GM19455 (cell line): ENCODE measurements at regions not wholly inside any gene's neighbourhood (a gene's known extent, or its start where the extent isn't known, plus 50 kb on each side); places are given as distances from the start of the nearest gene placed in this dataset.
"Not testable (repeated sequence)": the region's sequence is repeated elsewhere in the genome, so short reads cannot be mapped to it uniquely, and the experiment has no call there.

ENCODE experiments used
- ATAC-seq: cut with Tn5 transposase; IDR thresholded peaks from one replicate; pipeline ENCODE4 v1.9.1; 2021; ENCODE audit not compliant: unreplicated experiment

DNA sequence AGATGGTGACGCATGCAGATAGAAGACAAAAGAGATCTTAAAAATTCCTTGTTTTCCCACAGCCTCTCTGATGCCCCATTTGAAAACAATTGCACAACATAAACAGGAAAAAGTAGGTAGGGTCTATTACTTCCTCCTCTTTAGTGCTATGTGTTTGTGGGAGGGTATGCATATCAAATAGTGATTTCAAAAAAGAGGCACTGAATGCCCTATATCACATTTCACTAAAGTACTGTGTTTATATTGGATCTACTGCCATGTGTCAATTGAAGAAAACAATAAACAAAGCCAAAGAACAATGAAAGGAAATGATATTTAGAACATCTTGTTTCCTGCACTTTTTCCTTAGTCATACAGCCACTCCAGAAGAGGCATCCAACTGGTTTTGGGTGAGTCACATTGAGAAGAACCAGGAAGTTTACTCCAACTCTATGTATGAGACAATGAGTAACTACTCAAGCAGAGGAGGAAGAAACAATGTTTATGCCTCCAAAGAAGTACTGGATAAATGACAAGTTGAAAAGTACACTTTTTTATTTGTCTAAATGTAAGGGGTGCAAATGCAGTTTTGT is 583.6 kb downstream of the FBXO15 start:
- no peak for ATAC-seq

DNA sequence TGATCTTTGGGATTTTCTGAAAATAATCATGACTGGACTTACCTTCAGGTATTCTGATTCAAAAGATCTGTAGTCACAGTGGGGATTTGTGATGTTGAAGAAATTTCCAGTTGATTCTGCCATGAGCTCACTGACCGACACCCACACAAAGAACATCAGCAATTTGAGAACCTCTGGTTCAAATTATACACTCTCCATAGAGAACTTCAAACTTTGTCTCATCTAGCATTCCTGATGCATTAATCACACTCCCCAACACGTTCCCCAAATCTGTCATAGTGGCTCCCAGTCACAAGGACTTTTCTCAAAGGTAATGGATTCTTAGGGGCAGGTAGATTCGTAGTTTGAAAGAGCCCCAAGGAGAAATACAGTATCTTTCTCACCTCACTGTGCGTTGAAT is 584.3 kb downstream of the FBXO15 start:
- no peak for ATAC-seq

DNA sequence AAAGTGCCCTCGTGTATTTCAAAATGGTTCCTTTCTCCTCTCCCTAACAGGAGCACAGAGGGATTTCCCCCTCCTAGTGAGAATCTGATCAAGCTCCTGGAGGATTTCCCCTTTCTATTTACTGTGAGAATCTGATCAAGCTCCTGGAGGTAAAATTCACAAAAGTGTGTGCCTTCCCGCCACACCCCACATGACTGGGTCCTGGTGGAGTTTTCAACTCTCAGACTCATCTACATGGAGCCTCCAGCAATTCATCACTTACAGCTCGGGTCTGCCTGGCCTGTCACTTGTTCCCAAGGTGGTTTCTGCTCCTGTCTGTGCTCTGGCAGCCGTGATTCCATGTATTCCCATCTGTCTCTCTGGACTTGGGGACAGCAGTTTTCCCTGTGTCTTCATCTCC is 590.7 kb downstream of the FBXO15 start:
- ATAC-seq, result no peak

DNA sequence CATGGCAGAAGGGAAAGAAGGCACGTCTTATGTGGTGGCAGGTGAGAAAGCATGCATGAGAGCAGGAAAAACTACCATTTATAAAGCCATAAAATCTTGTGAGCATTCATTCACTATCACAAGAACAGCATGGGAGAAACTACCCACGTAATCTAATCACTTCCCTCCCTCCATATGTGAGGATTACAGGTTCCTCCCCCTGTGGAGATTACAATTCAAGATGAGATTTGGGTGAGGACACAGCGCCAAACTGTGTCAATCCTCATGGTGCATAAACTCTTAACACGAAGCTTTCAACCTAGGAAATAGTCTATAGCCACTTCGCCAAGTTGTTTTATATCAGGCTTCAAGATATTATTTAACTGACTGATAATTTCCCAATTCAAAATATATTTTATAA is 595.5 kb downstream of the FBXO15 start:
- no peak for ATAC-seq

DNA sequence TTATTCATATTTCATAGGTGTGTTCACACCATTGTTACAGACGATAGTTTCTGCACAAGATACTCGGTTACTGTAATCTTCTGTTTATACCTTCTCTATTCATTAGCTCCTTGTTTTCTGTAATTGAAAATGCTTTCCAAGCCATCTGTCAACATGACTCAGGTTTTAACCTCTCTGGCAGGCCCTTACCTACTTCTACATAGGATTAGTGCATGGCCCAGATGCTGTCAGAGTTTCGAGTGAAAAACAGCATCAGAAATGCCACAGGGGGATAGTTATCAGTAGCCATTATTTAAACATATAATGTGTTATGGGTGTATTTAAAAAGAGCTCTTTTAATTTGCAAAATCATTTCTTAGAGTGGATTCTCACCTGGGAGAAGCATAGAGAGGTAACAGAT is 596.4 kb downstream of the FBXO15 start:
- ATAC-seq, result no peak

DNA sequence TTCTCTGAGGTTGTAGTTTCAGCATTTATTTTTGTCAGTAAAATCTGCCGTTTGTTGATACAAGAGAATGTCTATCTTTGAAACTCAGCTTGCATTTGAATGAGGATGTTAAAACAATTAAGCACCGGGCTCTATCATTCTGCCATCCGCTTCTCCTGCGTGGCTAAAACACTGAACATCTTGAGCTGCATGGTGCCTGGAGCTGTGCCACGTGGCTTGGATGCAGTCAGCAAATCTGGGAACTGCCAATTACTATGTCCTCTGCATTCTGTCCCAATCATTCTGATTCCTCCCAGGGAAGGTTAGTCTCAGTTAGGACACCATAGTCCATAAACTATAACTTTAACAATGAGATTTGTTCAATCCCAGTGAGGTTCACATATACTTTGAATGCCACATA is 598.4 kb downstream of the FBXO15 start:
- no peak for ATAC-seq

DNA sequence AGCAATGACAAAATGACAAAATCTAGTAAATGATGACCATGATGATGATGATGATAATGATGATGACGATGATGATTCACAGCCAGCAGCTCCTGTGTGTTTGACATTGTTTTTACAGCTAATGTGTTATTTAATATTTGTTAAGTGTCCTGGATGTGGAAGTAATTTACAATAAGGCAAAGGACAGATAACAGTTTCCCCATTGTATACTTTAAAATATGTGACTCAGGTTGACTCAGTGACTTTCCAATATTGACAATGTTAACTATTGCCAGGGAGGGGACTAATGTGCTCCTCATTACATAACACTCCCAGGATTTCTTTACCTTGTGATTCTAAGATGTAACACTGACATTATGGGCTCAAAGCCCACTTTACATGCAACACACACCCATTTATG is 602.2 kb downstream of the FBXO15 start:
- no peak for ATAC-seq

DNA sequence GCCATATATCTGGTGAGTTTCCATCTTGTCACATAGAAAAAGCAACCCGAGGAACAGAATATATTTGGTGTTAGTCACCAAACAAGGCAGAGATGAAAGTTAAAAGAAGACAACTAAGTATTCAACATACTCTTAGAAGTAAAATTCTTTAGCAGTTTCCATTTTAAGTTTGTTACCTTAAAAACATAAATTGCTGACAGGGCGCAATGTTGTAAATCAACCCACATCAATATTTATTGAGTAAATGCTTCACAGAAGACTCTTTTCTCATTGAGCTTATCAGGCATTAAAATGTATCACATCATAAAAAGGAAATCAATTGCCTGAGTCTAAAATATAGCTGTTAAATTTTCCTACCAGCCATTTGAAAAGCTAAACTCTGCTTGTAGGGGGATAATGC is 603.0 kb downstream of the FBXO15 start:
- no peak for ATAC-seq

DNA sequence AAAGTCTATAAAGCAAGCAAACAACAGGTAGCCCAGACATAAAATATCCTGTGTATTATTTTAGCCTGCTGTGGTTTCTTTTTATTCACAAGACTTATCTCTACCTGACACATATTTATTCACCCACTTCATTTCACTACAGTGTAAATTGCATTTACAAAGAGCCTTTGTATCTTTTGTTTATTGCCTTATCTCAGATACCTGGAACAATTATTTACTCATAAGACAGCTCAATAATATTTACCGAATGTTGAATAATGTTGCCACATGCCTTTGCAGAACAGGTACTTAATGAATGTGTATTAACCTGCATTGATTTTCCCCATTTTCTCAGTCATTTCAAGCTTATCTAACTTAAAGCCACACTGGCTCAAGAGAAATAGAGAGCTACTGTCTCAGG is 603.6 kb downstream of the FBXO15 start:
- no peak for ATAC-seq

DNA sequence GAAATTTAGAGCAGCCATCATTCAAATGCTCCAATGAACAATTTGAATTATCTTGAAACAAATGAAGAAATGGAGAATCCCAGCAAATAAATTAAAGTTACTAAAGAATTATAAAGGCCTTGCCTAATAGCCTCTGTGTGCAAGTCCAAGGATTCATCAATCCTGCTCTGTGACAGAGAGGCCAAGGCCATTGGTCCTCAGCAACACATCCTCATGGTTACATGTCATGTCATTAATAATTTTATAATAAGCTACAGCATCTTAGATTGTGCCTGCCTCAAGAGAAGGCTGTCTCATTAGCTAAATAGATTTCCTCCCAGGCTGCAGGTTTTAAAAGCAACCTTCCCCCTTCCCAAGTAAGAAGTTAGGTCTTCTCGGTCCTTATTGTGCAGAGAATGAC is 611.6 kb downstream of the FBXO15 start:
- ATAC-seq, result no peak

DNA sequence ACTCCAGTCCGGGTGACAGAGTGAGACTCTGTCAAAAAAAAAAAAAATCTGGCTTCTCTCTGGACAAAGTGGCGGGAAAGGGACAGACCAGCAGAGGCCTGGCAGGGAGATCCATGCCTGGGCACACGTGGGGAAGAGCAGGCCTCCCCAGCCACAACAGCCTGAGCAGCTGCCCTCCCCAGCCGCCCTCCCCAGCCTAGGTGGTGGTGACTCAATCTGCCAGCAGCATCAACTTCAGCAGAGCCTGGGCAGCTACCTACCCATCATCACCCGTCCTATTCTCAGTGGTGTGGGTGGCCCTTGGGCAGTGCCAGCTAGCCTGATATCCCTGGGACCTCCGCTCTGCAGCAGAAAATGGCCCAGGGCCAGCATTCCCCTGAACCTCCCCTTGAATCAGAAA is 612.4 kb downstream of the FBXO15 start:
- no peak for ATAC-seq

DNA sequence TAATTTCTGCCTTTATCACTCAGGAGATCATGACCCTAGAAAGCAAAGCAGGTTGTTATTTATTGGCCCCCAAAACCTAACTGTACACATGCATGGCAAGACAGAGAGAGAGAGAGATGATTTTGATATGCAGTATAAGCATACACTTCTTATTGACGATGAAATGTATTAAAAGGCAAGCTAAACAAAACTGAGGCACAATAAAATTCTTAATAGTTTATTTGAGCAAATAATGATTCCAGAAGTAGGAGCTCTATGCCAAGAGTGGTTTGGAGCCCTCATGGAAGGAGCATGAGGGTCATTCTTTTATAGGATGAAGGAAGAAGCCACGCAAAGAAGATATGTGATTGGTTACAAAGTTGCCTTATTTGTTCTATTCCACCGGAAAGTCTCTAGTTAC is 616.0 kb downstream of the FBXO15 start:
- ATAC-seq, result no peak

DNA sequence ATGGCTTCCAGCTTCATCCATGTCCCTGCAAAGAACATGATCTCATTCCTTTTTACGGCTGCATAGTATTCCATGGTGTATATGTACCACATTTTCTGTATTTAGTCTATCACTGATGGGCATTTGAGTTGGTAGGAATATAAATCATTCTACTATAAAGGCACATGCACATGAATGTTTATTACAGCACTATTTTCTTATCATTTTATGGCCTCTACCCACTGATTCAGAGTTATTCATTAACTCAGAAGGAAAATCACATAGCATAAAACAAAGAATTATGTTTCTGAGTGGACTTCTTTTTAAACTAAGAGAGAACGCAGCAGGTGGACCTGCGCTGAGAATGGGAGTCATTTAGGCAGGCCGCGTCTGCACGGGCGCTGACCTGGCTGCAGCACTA is 619.6 kb downstream of the FBXO15 start:
- ATAC-seq, result no peak

DNA sequence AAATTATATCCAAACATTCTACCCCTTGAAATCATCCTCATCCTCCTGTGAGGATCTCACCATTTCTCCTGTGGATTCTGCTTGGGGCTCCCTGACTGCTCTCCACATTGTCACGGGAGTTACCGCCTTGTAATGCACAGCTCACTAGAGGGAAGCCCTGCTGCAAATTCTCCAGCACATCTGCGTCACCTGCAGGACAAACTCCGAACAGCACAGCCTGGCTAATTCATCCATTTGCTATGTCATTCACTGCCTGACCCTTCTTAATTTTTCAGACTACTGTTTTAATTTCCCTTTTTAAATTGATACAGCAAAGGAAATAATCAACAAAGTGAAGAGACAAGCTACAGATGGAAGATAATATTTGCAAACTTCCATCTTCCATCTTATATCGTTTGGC is 627.4 kb downstream of the FBXO15 start:
- no peak for ATAC-seq

DNA sequence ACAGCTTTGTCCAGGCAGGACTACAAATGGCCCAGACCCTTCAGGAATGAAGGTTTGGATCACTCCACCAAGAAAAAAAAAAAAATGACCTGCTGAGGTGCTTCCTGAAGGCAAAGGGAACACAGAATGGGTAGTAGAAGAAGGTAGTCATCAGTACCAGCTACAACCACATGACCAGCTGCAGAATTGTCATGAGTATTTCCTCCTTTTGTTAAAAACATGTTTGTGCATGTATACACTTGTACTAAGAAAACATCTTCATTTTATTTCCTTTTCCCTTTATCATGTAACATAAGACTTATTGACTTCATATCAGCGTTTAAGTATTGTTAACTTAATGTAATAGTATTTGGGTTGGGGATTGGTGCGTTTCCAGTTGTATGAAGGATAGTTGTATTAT is 631.6 kb downstream of the FBXO15 start:
- ATAC-seq, result not testable (repeated sequence)

DNA sequence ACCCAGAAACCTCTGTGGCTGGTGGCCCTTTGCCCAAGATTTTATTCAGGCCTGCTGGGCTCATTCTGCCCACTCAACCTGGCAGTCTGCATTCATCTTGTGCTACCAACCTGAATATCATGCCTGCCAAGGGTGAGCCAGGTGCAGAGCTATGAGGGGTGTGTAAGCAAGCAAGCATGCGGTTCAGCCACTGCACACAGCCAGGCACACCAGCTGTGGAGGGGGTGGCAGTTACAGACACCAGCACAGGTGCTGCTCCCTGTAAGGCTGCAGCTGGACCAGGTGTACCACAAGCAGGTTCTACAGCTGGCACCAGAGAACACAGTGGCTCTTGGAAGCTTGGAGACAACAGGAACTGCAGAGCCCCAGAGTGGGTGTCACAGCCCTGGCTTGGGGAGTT is 633.2 kb downstream of the FBXO15 start:
- no peak for ATAC-seq

DNA sequence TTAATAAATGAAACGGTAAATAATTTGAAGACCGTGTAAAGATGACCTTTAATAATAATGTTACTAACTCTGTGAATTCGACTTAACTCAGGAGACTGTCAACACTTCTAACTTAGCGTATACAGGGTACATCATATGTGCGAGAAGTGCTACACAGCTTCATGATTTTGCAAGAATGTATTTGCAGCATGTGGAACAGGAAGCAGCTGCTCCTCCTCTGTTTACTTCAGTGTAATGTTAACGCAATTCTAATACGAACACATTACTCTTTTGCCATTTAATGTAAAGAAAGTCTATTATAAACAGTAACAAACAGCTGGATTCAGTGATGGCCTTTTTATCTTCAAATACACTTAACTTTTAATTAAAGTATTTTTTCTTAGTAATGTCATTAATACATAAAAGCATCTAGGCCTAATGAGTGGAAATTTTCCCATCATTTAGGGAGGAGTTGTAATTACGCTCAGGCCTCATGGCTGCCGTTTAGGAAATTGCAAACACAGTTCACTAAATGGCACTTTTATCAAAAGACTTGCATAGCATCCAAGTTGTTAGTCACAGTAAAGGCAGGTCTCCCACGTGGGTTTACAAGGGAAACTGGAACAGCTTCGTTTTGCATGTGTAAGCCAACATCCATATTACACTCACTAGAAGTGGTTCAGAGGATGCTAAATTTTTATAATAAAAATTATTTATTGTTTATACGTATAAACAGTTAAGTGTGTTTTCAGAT is 635.7 kb downstream of the FBXO15 start:
- ATAC-seq, result no peak

DNA sequence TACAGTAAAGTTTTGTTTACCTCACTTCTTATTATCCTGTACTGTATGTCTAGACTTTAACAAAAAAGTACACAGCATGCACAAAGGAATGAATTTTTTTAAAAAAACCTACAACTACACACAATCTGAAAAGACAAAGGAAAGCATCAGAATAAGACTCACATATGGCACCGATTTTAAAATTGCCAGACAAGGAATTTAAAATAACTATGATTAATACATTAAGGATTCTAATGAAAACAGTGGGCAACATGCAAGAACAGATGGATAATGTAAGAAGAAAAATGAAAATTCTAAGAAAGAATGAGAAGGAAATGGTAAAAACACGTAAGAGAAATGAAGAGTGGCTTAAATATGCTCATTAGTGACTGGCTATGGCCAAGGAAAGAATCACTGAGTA is 638.2 kb downstream of the FBXO15 start:
- ATAC-seq, result no peak

DNA sequence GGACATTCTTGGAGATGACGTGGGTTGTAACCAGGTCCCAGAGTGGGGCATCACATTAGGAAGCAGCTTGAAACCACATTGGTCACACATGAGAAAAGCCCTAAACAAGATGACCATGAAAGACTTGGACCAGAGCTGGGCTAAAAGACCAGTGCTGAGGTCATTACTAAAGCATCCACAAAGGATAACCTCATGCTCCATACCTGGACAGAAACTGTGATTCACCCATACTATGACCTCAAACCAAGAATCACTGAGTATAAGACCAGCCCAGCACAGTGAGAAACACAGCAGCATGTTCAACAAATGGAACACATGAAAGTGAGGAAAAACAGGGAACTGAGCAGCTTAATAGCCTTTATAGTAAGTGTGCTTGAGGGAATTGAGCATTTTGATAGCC is 635.5 kb upstream of the NETO1 start:
- ATAC-seq, result no peak

DNA sequence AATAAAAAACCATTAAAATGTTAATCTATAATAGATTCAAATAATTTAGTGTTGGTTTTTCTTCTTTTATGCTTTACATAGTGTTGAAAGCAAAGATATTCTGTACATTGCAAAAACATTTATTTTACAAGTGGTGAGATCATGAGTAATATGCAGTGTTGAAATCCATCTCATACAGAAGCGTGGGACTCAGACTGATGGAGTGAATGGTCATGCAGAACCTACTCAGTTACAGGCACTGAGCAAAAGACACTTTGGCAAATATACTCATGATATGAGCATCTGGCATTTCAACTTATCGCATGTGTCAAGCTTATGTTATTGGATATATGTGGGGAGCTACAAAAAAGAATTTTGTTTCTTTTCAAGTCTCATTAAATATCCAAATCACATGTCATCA is 620.2 kb upstream of the NETO1 start:
- no peak for ATAC-seq

DNA sequence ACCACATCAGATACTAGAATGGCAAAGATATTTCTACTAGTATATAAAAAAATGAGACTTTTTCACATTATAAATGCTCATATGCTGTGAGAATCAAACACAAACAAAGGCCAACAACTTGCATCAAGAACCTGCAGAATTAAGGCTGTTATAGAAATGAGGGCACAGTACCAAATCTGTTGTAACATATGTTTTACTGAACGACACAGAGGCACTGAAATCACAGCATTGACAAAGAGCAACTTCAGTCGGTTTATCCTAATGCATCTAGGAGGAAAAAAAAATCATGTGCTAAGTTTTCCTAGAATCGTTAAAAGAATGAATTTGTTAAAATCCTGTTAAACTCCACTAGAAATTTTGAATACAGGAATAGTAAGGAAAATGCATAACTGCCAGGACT is 617.4 kb upstream of the NETO1 start:
- no peak for ATAC-seq

DNA sequence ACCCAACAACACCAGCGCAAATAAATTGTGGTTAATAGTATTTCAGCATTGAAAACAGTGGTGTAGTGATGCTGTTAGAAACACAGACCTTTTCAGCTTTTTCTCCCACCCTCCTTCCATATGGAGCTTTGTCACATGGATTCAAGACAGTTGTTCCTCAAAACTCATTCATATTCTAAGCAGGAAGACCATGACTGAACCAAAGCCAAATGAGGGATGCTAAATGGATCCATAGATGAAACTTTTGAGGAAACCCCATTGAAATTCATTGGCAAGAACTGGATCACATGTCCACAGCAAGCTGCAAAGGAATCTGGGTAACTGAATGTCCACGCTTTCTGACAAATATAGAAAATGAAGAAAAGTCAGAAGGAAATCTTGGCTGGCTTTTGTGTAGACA is 615.1 kb upstream of the NETO1 start:
- no peak for ATAC-seq

DNA sequence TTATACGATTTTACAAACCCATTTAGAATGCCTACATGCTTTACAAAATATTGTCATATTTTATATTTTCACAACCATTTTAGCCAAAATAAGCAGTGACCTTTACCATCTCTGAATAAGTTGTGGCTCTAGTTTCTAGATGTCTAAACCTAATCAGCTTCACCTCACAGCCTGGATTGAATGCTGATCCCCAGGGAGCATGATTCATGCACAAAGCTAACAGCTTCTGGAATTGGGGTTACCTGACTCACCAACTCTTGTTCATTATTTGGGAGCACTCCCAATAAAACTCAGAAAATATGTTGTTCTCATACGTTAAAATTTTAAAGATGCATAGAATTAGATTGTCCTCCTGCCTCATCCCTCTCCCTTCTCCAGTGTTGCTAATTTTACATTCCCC is 611.7 kb upstream of the NETO1 start:
- no peak for ATAC-seq
